Astrocyte of the spinal cord (primary cell): ENCODE measurements at regions not wholly inside any gene's neighbourhood (a gene's known extent, or its start where the extent isn't known, plus 50 kb on each side); places are given as distances from the start of the nearest gene placed in this dataset.

Source experiments
- DNase-seq: peaks from one replicate; pipeline ENCODE4 v3.0.0; 2011; ENCODE audit warnings: low read depth, low spot score
- H3K4me3 ChIP-seq: 2 replicates; pipeline ENCODE4 v1.5.1; 2011; ENCODE audit warnings: low read depth, mild to moderate bottlenecking, low read length, moderate library complexity
- in situ Hi-C: cut with HindIII; loops from 2 replicates; pipeline ENCODE4 v1.10.0; 2017; ENCODE audit warnings: low sequenced_read_pairs
- TF ChIP-seq, protein P1 (sequence below): IDR thresholded peaks from 2 replicates; pipeline ENCODE4 v1.5.1; 2012; ENCODE audit warnings: low read depth, mild to moderate bottlenecking, low read length, inconsistent platforms

DNA sequence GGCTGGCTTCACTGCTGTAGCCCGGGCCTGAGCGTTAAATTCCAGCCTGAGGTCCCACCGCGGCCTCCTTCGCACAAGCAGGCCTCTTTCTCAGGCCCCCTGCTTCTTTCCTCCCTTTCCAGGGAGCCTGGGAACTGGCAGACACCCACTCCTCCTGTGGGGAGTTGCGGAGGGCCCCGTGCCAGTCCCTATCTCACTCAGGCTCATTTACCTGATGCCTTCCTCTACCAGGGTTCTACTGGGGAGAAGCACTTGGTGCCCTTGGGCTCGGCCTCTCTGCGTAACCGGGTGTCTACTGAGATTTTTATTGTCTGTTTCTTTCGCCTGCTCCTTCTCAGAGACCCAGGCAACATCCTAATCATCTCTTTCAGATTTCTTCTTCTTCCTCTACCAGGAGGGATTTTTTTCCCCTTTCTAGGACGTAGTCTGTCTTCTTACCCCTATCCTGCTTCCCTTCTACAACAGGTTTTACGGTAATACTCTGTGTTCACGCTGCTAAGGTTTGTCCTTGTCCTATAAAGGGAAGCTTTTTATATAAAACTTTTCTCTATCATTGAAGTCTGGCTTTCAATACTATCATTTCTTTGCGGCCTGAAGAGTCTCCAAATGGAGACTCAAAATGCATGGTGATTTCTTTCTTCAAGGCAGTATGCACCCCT lies 135.4 kb upstream of the GPR12 start:
- no peak for DNase-seq
- TF ChIP-seq, protein P1, sequence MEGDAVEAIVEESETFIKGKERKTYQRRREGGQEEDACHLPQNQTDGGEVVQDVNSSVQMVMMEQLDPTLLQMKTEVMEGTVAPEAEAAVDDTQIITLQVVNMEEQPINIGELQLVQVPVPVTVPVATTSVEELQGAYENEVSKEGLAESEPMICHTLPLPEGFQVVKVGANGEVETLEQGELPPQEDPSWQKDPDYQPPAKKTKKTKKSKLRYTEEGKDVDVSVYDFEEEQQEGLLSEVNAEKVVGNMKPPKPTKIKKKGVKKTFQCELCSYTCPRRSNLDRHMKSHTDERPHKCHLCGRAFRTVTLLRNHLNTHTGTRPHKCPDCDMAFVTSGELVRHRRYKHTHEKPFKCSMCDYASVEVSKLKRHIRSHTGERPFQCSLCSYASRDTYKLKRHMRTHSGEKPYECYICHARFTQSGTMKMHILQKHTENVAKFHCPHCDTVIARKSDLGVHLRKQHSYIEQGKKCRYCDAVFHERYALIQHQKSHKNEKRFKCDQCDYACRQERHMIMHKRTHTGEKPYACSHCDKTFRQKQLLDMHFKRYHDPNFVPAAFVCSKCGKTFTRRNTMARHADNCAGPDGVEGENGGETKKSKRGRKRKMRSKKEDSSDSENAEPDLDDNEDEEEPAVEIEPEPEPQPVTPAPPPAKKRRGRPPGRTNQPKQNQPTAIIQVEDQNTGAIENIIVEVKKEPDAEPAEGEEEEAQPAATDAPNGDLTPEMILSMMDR, result no peak
- no peak overlapping the region for H3K4me3 ChIP-seq
- in situ Hi-C loops, result no loop called here

DNA sequence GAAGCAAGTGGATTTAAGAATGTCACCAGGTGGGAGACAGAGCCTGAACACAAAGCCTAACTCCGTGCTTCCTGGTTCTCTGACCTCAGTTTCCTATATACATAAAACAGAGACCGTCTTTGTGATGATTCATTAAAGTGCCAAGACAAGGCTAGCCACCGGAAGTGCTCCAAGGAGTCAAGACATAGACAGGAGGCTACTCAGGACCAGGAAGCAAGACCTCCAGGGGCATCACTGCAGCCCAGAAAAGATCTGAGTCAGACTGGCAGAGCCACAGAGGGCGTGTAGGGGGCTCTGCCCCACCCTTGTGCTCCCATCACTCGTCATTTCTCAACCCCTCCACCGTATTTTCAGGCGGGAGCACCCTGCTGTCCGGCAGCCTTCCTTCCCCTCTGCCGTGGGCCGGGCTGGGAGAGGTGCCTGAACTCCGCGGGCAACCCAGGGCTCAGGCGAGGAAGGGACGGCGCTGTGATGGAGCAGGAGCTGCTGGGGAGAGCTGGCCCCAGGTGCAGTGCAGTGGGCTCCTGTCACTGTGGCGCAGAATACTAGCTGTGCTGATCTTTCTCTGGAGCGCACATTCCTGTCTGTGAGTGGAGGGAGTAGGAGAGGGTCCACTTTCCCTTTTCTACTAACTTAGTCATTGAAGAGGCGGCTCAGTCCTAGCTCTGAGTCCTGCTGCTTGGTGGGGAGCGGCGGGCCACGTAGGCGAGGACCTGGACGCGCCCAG lies 134.7 kb upstream of the GPR12 start:
- in situ Hi-C loops, result no loop called here
- DNase-seq, result no peak

DNA sequence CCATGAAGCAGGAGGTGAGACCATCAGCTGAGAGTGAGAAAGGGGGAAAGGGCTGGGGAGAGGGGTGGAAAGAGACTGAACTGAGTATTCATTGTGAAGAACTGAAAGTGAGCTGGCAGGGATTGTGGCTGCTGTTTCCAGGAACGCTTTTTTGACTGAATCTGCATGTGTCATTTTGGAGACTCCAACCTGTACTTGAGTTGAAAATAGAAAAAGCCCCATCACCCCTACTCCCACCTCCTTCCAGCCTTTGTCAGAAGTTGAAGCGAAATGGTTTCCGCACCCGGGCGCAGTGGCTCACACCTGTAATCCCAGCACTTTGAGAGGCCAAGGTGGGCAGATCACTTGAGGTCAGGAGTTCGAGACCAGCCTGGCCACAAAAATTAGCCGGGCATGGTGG lies 128.0 kb upstream of the GPR12 start:
- TF ChIP-seq, protein P1, result no peak
- in situ Hi-C loops, result no loop called here
- DNase-seq, result no peak
- no peak overlapping the region for H3K4me3 ChIP-seq

More for the DNA sequence above, 134.7 kb upstream of the GPR12 start:
- TF ChIP-seq, protein P1, result no peak
- H3K4me3 ChIP-seq, result no peak overlapping the region

DNA sequence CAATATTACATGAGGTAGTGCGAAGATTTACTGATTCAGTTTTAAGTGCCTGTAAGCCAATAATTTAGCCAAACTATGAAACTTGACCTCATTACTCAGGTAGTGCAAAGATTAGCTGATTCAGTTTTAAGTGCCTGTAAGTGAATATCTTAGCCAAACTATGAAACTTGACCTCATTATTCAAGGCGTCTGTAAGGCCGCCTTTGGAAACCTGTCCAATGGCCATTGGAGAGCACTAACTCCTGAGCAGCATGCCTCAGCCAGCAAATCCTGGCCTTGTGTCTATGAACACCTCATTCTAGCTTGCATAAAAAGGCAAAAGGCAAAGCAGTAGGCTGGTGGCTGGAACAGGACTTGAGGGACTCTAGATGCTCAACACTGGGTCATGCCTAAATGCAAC lies 127.0 kb upstream of the GPR12 start:
- TF ChIP-seq, protein P1, result no peak
- in situ Hi-C loops, result no loop called here
- no peak overlapping the region for H3K4me3 ChIP-seq
- no peak for DNase-seq

DNA sequence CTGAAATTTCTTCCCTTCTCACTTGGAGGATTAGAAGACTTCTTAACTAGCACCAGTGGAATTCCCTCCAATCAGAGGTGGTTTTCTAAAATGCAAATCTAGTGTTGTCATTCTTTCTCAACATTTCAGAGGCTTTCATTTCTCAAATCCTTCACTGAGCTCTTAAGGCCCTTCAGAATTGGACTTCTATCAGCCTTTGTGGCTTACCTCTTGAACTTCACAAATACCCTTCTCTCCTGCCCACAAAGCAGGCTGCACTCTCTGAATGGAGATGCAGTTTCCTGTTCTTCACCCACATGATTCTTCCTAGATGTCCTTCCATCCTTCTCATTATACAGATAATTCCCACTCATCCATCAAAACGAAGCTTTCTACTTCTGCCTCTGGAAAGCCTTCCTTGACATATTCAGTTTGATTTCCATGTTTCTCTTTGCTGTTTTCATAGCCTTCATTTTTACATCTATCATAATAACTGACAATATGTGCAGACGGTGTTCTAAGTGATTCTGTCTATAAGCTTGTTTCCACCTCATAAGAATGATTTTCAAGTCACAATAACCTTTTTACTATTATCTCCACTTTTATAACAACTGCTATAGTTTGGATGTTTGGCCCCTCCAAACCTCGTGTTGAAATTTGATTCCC lies 123.1 kb upstream of the GPR12 start:
- TF ChIP-seq, protein P1, result no peak
- in situ Hi-C loops, result no loop called here

DNA sequence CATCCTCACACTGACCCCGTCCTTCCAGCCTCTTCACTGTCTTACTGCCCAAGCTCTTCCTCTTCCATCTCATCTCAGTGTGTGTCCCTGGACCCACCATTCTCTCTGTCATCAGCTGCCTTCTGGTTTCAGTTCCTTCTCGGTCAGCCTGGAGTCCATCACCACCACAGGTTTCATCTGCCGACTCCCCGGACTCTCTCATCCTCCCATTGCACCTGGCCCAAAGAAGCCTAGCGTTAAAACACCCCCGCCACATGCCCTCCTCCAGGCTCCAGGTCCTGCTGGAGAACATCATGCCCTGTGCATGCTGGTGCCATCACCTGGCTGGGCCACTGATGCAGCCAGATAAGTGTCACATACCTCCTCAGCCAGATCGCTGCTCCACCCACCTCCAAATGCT lies 122.1 kb upstream of the GPR12 start:
- no peak overlapping the region for H3K4me3 ChIP-seq
- DNase-seq, result no peak
- TF ChIP-seq, protein P1, result no peak
- in situ Hi-C loops, result no loop called here

More for the DNA sequence above, 123.1 kb upstream of the GPR12 start:
- no peak overlapping the region for H3K4me3 ChIP-seq
- DNase-seq, result no peak
